ENCODE measurements at regions not wholly inside any gene's neighbourhood (a gene's known extent, or its start where the extent isn't known, plus 50 kb on each side); places are given as distances from the start of the nearest gene placed in this dataset.

DNA sequence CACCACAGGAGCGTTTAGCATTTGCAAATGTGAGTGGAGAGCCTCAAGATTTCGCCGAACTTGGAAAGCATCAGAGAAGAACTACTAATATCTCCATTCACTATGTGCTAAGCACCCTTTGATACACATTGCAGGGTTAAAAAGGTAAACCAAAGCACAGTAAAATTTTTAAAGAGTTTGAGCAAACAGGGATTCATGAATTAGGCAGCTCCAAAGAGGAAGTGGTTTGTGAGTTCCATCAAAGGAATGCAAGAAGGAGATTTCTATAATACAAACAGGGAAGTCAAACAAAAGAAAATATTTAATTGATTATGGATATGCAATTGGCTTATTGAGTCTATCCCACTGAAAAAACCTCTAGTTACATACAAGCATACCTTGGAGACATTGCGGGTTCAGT lies 81.1 kb upstream of the TMEM72 start:
- Histone ChIP-seq H3K4me1 (ENCODE audit: control insufficient read depth in 1 of 2, insufficient read depth in 2 of 2, low read length in 2 of 2) (no peaks in the 10 kb centered on the region), H3K9me3 (ENCODE audit: control insufficient read depth in 1 of 2, low read length in 2 of 2) (no peaks in the 10 kb centered on the region), H3K4me3 (ENCODE audit: low read depth in 1 of 2, low read length in 2 of 2) (no peak overlapping the region), H3K27me3 (ENCODE audit: low read depth, low read length) (no peaks in the 10 kb centered on the region), H3K36me3 (ENCODE audit: control insufficient read depth in 1 of 2, insufficient read depth in 2 of 2, low read length in 2 of 2) (no peaks in the 10 kb centered on the region), H3K27ac (ENCODE audit: low read length) (no peak overlapping the region)

GRCh38 chr10:44831581-44831980 lies 79.6 kb upstream of the TMEM72 start:
- Histone ChIP-seq H3K27me3 (ENCODE audit: low read depth, low read length) (no peaks in the 10 kb centered on the region), H3K9me3 (ENCODE audit: control insufficient read depth in 1 of 2, low read length in 2 of 2) (no peaks in the 10 kb centered on the region), H3K36me3 (ENCODE audit: control insufficient read depth in 1 of 2, insufficient read depth in 2 of 2, low read length in 2 of 2) (no peaks in the 10 kb centered on the region), H3K4me3 (ENCODE audit: low read depth in 1 of 2, low read length in 2 of 2) (no peak overlapping the region), H3K27ac (ENCODE audit: low read length) (no peak overlapping the region), H3K4me1 (ENCODE audit: control insufficient read depth in 1 of 2, insufficient read depth in 2 of 2, low read length in 2 of 2) (no peaks in the 10 kb centered on the region)

DNA sequence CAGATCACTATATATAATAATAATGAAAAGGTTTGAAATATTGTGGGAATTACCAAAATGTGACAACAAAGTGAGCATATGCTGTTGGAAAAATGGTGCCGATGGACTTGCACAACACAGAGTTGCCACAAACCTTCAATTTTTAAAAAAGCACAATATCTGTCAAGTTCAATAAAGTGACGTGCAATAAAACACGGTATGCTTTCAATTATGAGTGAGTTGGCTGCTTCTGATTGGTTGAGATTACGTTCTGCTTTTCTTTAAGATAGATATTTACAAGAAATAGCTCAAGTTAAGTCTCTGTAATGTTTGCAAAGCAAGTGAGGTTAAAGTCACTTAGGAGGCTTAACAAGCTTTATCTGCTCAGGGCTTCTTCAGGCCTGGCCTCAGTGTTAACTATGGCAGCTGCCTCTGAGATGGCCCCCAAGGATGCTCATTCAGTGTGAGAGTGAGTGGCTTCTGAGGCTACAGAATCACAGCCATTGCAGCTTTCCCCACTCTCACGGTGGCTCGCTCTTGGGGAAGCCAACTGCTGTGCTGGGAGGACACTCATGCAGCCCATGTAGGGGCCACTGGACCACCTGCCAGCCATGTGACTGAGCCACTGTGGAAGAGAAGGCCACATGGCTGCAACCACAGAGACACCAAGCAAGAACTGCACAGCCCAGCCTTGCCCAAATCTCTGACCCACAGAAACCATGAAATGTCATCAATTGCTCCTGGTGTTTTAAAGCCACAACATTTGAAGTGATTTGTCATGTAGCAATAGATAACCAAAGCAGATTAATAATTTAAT lies 78.3 kb upstream of the TMEM72 start:
- Histone ChIP-seq H3K9me3 (ENCODE audit: control insufficient read depth in 1 of 2, low read length in 2 of 2) (no peaks in the 10 kb centered on the region), H3K4me1 (ENCODE audit: control insufficient read depth in 1 of 2, insufficient read depth in 2 of 2, low read length in 2 of 2) (no peaks in the 10 kb centered on the region), H3K27me3 (ENCODE audit: low read depth, low read length) (no peaks in the 10 kb centered on the region), H3K27ac (ENCODE audit: low read length) (no peak overlapping the region), H3K36me3 (ENCODE audit: control insufficient read depth in 1 of 2, insufficient read depth in 2 of 2, low read length in 2 of 2) (no peaks in the 10 kb centered on the region), H3K4me3 (ENCODE audit: low read depth in 1 of 2, low read length in 2 of 2) (no peak overlapping the region)

GRCh38 chr10:44834131-44834530 lies 77.0 kb upstream of the TMEM72 start:
- no peaks in the 10 kb centered on the region for H3K9me3 ChIP-seq (ENCODE audit: control insufficient read depth in 1 of 2, low read length in 2 of 2)
- H3K36me3 ChIP-seq (ENCODE audit: control insufficient read depth in 1 of 2, insufficient read depth in 2 of 2, low read length in 2 of 2) = no peaks in the 10 kb centered on the region
- no peaks in the 10 kb centered on the region for H3K27me3 ChIP-seq (ENCODE audit: low read depth, low read length)
- H3K4me1 ChIP-seq (ENCODE audit: control insufficient read depth in 1 of 2, insufficient read depth in 2 of 2, low read length in 2 of 2) = no peaks in the 10 kb centered on the region
- H3K27ac ChIP-seq (ENCODE audit: low read length) = no peak overlapping the region
- H3K4me3 ChIP-seq (ENCODE audit: low read depth in 1 of 2, low read length in 2 of 2) = no peak overlapping the region

GRCh38 chr10:44835300-44835699 lies 75.8 kb upstream of the TMEM72 start:
- Histone ChIP-seq H3K4me1 (ENCODE audit: control insufficient read depth in 1 of 2, insufficient read depth in 2 of 2, low read length in 2 of 2) (no peaks in the 10 kb centered on the region), H3K27ac (ENCODE audit: low read length) (no peak overlapping the region), H3K4me3 (ENCODE audit: low read depth in 1 of 2, low read length in 2 of 2) (no peak overlapping the region), H3K9me3 (ENCODE audit: control insufficient read depth in 1 of 2, low read length in 2 of 2) (no peaks in the 10 kb centered on the region), H3K36me3 (ENCODE audit: control insufficient read depth in 1 of 2, insufficient read depth in 2 of 2, low read length in 2 of 2) (no peaks in the 10 kb centered on the region), H3K27me3 (ENCODE audit: low read depth, low read length) (no peaks in the 10 kb centered on the region)

- no peaks in the 10 kb centered on the region for H3K4me1 ChIP-seq (ENCODE audit: control insufficient read depth in 1 of 2, insufficient read depth in 2 of 2, low read length in 2 of 2)
Observed at GRCh38 chr10:44843484-44843883, 67.7 kb upstream of the TMEM72 start.

DNA sequence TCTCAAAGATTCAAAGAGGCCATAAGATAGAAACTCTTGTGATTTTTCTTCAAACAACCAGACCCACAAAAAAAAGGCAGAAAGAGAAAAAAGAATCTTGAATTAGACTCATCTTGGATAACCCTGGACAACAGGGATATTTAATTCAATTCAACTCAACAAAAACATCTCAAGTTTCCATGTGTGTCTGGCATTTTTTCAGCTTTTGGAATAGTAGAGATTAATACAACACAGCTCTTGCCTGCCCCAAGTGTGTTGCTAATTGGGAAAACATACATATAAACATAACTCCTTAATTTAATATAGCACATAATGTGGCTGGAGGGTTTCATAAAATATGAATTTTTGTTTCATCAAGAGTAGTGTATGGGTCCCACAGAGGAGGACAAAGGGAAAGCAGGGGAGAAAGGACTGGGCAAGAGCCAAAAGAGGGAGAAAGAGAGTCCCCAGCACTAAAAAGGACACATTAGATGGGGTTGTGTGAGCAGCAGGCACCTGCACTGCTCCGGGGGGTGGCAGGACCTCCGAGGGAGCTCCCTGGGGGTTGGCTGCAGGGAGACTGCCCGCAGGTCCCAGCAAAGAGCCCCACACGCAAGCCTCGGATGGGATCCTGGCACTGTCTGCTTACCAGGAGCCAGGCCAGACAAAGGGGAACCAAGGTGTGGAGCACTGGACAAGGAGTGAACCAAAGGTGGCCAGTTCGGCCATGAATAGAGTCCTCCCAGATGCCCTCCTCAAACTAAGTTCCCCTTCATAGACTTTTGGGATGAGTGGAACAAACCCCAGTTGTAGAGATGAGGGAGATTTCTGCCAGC lies 65.6 kb upstream of the TMEM72 start:
- H3K27ac ChIP-seq (ENCODE audit: low read length) = no peak overlapping the region
- H3K9me3 ChIP-seq (ENCODE audit: control insufficient read depth in 1 of 2, low read length in 2 of 2) = peaks cover 0 to 3% of the 10 kb centered on the region in 2 donors
- no peak overlapping the region for H3K4me3 ChIP-seq (ENCODE audit: low read depth in 1 of 2, low read length in 2 of 2)
- no peaks in the 10 kb centered on the region for H3K27me3 ChIP-seq (ENCODE audit: low read depth, low read length)
- no peaks in the 10 kb centered on the region for H3K4me1 ChIP-seq (ENCODE audit: control insufficient read depth in 1 of 2, insufficient read depth in 2 of 2, low read length in 2 of 2)
- no peaks in the 10 kb centered on the region for H3K36me3 ChIP-seq (ENCODE audit: control insufficient read depth in 1 of 2, insufficient read depth in 2 of 2, low read length in 2 of 2)

More at GRCh38 chr10:44843484-44843883, 67.7 kb upstream of the TMEM72 start:
- no peaks in the 10 kb centered on the region for H3K36me3 ChIP-seq (ENCODE audit: control insufficient read depth in 1 of 2, insufficient read depth in 2 of 2, low read length in 2 of 2)
- no peak overlapping the region for H3K27ac ChIP-seq (ENCODE audit: low read length)
- no peak overlapping the region for H3K4me3 ChIP-seq (ENCODE audit: low read depth in 1 of 2, low read length in 2 of 2)
- H3K27me3 ChIP-seq (ENCODE audit: low read depth, low read length) = no peaks in the 10 kb centered on the region
- H3K9me3 ChIP-seq (ENCODE audit: control insufficient read depth in 1 of 2, low read length in 2 of 2) = no peaks in the 10 kb centered on the region

DNA sequence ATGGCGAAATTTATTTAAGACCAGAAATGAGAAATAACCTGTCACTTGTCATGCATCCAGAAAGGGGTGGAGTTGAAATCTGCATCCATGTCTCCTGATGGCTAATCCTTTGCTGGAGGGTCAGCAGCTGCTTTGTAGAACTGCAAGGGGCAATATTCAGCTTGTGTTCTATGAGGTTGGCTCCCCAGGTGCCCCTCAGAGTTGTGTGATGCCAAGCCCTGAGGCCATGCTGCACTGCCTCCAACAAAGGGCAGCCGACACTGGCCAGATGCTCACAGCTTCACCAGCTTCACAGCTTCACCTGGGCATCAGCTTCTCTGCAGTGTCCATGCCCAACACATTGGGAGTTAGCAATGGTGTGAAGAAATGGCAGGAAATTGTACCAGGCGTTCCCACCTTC lies 64.0 kb upstream of the TMEM72 start:
- Histone ChIP-seq H3K27ac (ENCODE audit: low read length) (no peak overlapping the region), H3K4me3 (ENCODE audit: low read depth in 1 of 2, low read length in 2 of 2) (no peak overlapping the region), H3K27me3 (ENCODE audit: low read depth, low read length) (no peaks in the 10 kb centered on the region), H3K4me1 (ENCODE audit: control insufficient read depth in 1 of 2, insufficient read depth in 2 of 2, low read length in 2 of 2) (no peaks in the 10 kb centered on the region), H3K9me3 (ENCODE audit: control insufficient read depth in 1 of 2, low read length in 2 of 2) (peaks cover 0 to 3% of the 10 kb centered on the region in 2 donors), H3K36me3 (ENCODE audit: control insufficient read depth in 1 of 2, insufficient read depth in 2 of 2, low read length in 2 of 2) (no peaks in the 10 kb centered on the region)

DNA sequence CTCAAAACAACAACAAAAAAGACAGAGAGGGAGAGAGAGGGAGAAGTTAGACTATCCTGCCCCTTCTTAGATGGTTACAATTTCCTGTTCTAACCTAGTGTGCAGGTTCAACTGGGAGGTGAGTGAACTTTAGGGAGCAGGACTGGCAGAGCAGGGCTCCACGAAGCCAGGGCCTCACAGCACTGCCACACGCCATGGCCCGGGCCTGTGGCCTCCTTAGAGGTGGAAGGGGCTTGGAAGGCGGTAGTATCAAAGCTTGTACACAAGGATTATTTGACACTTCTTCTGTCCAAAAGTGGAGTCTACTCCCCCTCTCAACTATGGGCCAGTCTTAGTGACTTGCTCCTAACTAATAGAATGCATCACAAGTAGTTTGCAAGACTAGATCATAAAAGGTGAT lies 62.9 kb upstream of the TMEM72 start:
- H3K4me1 ChIP-seq (ENCODE audit: control insufficient read depth in 1 of 2, insufficient read depth in 2 of 2, low read length in 2 of 2) = no peaks in the 10 kb centered on the region
- H3K9me3 ChIP-seq (ENCODE audit: control insufficient read depth in 1 of 2, low read length in 2 of 2) = peaks cover 0 to 3% of the 10 kb centered on the region in 2 donors
- H3K36me3 ChIP-seq (ENCODE audit: control insufficient read depth in 1 of 2, insufficient read depth in 2 of 2, low read length in 2 of 2) = no peaks in the 10 kb centered on the region
- no peak overlapping the region for H3K4me3 ChIP-seq (ENCODE audit: low read depth in 1 of 2, low read length in 2 of 2)
- no peaks in the 10 kb centered on the region for H3K27me3 ChIP-seq (ENCODE audit: low read depth, low read length)
- H3K27ac ChIP-seq (ENCODE audit: low read length) = no peak overlapping the region

GRCh38 chr10:44849936-44850335 lies 61.2 kb upstream of the TMEM72 start:
- H3K9me3 ChIP-seq (ENCODE audit: control insufficient read depth in 1 of 2, low read length in 2 of 2) = peaks cover 0 to 3% of the 10 kb centered on the region in 2 donors
- H3K27ac ChIP-seq (ENCODE audit: low read length) = no peak overlapping the region
- no peaks in the 10 kb centered on the region for H3K36me3 ChIP-seq (ENCODE audit: control insufficient read depth in 1 of 2, insufficient read depth in 2 of 2, low read length in 2 of 2)
- no peak overlapping the region for H3K4me3 ChIP-seq (ENCODE audit: low read depth in 1 of 2, low read length in 2 of 2)
- no peaks in the 10 kb centered on the region for H3K27me3 ChIP-seq (ENCODE audit: low read depth, low read length)
- H3K4me1 ChIP-seq (ENCODE audit: control insufficient read depth in 1 of 2, insufficient read depth in 2 of 2, low read length in 2 of 2) = no peaks in the 10 kb centered on the region

GRCh38 chr10:44850356-44850934 lies 60.7 kb upstream of the TMEM72 start:
- Histone ChIP-seq H3K4me3 (ENCODE audit: low read depth in 1 of 2, low read length in 2 of 2) (no peak overlapping the region), H3K4me1 (ENCODE audit: control insufficient read depth in 1 of 2, insufficient read depth in 2 of 2, low read length in 2 of 2) (no peaks in the 10 kb centered on the region), H3K36me3 (ENCODE audit: control insufficient read depth in 1 of 2, insufficient read depth in 2 of 2, low read length in 2 of 2) (no peaks in the 10 kb centered on the region), H3K27me3 (ENCODE audit: low read depth, low read length) (no peaks in the 10 kb centered on the region), H3K9me3 (ENCODE audit: control insufficient read depth in 1 of 2, low read length in 2 of 2) (peaks cover 0 to 3% of the 10 kb centered on the region in 2 donors), H3K27ac (ENCODE audit: low read length) (no peak overlapping the region)
